ENCODE measurements at regions not wholly inside any gene's neighbourhood (a gene's known extent, or its start where the extent isn't known, plus 50 kb on each side); places are given as distances from the start of the nearest gene placed in this dataset.
"Not testable (repeated sequence)": the region's sequence is repeated elsewhere in the genome, so short reads cannot be mapped to it uniquely, and the experiment has no call there.

DNA sequence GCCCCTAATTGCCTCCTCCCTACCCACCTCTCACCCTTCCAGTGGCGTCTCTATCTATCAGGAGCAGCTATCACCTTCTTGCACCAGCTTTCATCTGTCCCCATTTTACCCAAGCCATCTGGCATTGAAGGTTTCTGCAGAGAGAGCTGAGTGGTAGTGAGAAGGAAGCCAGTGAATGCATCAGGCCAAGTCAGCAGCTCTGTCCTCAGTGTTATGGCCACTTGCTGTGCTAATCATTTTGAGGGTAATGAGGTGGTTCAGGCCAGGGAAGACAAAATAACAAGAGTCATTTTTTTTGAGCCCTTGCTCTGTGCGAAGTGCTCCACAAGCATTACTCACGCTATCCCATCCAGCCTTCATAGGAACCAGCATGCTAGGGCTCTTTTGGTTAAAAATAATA is 164.7 kb downstream of the SUDS3 start:
- Histone ChIP-seq H3K4me1 (ENCODE audit: insufficient read depth, low read length, poor library complexity, severe bottlenecking) (no peaks in the 10 kb centered on the region), H3K9me3 (ENCODE audit: insufficient read depth, low read depth, low read length) (peaks cover 4% of the 10 kb centered on the region; the same call in 1 of the 2 replicates), H3K27me3 (ENCODE audit: insufficient read depth, low read length, poor library complexity, severe bottlenecking) (no peaks in the 10 kb centered on the region), H3K4me2 (ENCODE audit: low read depth, low read length, poor library complexity, severe bottlenecking) (no peak overlapping the region), H3K79me2 (ENCODE audit: insufficient read depth, low read length) (no peaks in the 10 kb centered on the region), H3K4me3 (ENCODE audit: low read length, poor library complexity, severe bottlenecking) (no peak overlapping the region), H3K36me3 (ENCODE audit: insufficient read depth, low read length) (no peaks in the 10 kb centered on the region), H3K9me2 (replicated peaks; ENCODE audit: low read depth, low read length) (no peaks in the 10 kb centered on the region), H4K20me1 (ENCODE audit: insufficient read depth, low read length, poor library complexity, severe bottlenecking) (no peaks in the 10 kb centered on the region), H3F3A (ENCODE audit: low read depth) (no peaks in the 10 kb centered on the region), H2AFZ (ENCODE audit: low read length) (no peak overlapping the region), H3K9ac (ENCODE audit: low read depth, low read length, poor library complexity, severe bottlenecking) (no peak overlapping the region)
- no peak for TF ChIP-seq EZH2phosphoT487 (IDR thresholded peaks at IDR 0.05; ENCODE audit: borderline replicate concordance)
- no peak for TF ChIP-seq CTCF (conservative IDR thresholded peaks at IDR 0.05; ENCODE audit: low read length)

- Histone ChIP-seq H4K20me1 (ENCODE audit: insufficient read depth, low read length, poor library complexity, severe bottlenecking) (no peaks in the 10 kb centered on the region), H3K27me3 (ENCODE audit: insufficient read depth, low read length, poor library complexity, severe bottlenecking) (no peaks in the 10 kb centered on the region), H2AFZ (ENCODE audit: low read length) (no peak overlapping the region), H3K9me3 (ENCODE audit: insufficient read depth, low read depth, low read length) (peaks cover 4% of the 10 kb centered on the region; the same call in 1 of the 2 replicates), H3K4me3 (ENCODE audit: low read length, poor library complexity, severe bottlenecking) (no peak overlapping the region), H3K9ac (ENCODE audit: low read depth, low read length, poor library complexity, severe bottlenecking) (no peak overlapping the region), H3K9me2 (replicated peaks; ENCODE audit: low read depth, low read length) (no peaks in the 10 kb centered on the region), H3K4me2 (ENCODE audit: low read depth, low read length, poor library complexity, severe bottlenecking) (no peak overlapping the region), H3K79me2 (ENCODE audit: insufficient read depth, low read length) (no peaks in the 10 kb centered on the region), H3K36me3 (ENCODE audit: insufficient read depth, low read length) (no peaks in the 10 kb centered on the region), H3K4me1 (ENCODE audit: insufficient read depth, low read length, poor library complexity, severe bottlenecking) (no peaks in the 10 kb centered on the region), H3F3A (ENCODE audit: low read depth) (no peaks in the 10 kb centered on the region)
- TF ChIP-seq EZH2phosphoT487 (IDR thresholded peaks at IDR 0.05; ENCODE audit: borderline replicate concordance) (no peak), CTCF (conservative IDR thresholded peaks at IDR 0.05; ENCODE audit: low read length) (no peak)
These were observed 165.6 kb downstream of the SUDS3 start for GRCh38 chr12:118541934-118542333.

DNA sequence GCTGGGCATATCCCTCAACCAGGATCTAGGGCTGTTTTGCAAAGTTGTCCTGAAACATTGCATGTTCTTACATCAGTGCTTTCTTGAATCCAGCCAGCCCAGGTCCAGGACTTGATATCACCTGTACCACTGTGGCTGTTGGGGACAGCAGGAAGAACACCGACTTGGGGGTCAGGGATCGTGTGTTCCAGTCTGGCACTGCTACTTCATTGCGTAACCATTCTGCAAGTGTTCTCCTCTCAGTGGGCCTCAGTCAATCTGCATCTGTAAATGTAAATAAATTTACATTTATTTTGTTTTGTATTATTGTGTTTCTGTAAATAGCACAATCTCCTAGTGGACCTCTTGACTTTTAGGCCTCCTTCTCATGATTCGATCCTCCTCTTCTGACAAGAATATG is 167.3 kb downstream of the SUDS3 start:
- Histone ChIP-seq H3K36me3 (ENCODE audit: insufficient read depth, low read length) (no peaks in the 10 kb centered on the region), H3K9me3 (ENCODE audit: insufficient read depth, low read depth, low read length) (peaks cover 4% of the 10 kb centered on the region; the same call in 1 of the 2 replicates), H3K4me1 (ENCODE audit: insufficient read depth, low read length, poor library complexity, severe bottlenecking) (no peaks in the 10 kb centered on the region), H3K4me3 (ENCODE audit: low read length, poor library complexity, severe bottlenecking) (no peak overlapping the region), H3K9ac (ENCODE audit: low read depth, low read length, poor library complexity, severe bottlenecking) (no peak overlapping the region), H2AFZ (ENCODE audit: low read length) (no peak overlapping the region), H3K27me3 (ENCODE audit: insufficient read depth, low read length, poor library complexity, severe bottlenecking) (no peaks in the 10 kb centered on the region), H3K79me2 (ENCODE audit: insufficient read depth, low read length) (no peaks in the 10 kb centered on the region), H4K20me1 (ENCODE audit: insufficient read depth, low read length, poor library complexity, severe bottlenecking) (no peaks in the 10 kb centered on the region), H3F3A (ENCODE audit: low read depth) (no peaks in the 10 kb centered on the region), H3K9me2 (replicated peaks; ENCODE audit: low read depth, low read length) (no peaks in the 10 kb centered on the region), H3K4me2 (ENCODE audit: low read depth, low read length, poor library complexity, severe bottlenecking) (no peak overlapping the region)
- no peak for TF ChIP-seq EZH2phosphoT487 (IDR thresholded peaks at IDR 0.05; ENCODE audit: borderline replicate concordance)

DNA sequence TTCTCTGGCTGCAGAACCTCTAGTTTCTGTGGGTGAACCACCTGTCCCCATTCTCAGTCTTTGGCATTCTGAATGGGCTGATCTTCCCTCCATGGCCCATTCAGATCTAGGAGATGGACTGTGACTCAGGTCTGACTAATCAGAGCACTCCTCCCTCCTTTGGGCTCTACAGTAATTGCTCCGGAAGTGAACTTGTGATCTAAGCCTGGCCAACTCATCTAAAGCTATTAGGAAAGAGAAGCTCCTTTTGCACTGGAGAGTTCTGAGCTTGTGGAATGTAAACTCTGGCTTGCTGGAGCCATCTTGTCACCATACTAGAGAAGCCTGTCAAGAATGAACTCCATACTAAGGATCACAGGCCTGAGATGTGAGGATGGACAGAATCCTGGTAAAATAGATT is 168.2 kb downstream of the SUDS3 start:
- H3K9me3 ChIP-seq (ENCODE audit: insufficient read depth, low read depth, low read length), result peaks cover under 1% of the 10 kb centered on the region; the same call in 1 of the 2 replicates
- no peak overlapping the region for H3K9ac ChIP-seq (ENCODE audit: low read depth, low read length, poor library complexity, severe bottlenecking)
- no peak overlapping the region for H3K4me3 ChIP-seq (ENCODE audit: low read length, poor library complexity, severe bottlenecking)
- no peaks in the 10 kb centered on the region for H3K27me3 ChIP-seq (ENCODE audit: insufficient read depth, low read length, poor library complexity, severe bottlenecking)
- no peaks in the 10 kb centered on the region for H3K9me2 ChIP-seq (replicated peaks; ENCODE audit: low read depth, low read length)
- H3F3A ChIP-seq (ENCODE audit: low read depth), result no peaks in the 10 kb centered on the region
- no peaks in the 10 kb centered on the region for H4K20me1 ChIP-seq (ENCODE audit: insufficient read depth, low read length, poor library complexity, severe bottlenecking)
- H3K79me2 ChIP-seq (ENCODE audit: insufficient read depth, low read length), result no peaks in the 10 kb centered on the region
- H2AFZ ChIP-seq (ENCODE audit: low read length), result no peak overlapping the region
- H3K4me2 ChIP-seq (ENCODE audit: low read depth, low read length, poor library complexity, severe bottlenecking), result no peak overlapping the region
- H3K4me1 ChIP-seq (ENCODE audit: insufficient read depth, low read length, poor library complexity, severe bottlenecking), result no peaks in the 10 kb centered on the region
- no peak for TF ChIP-seq EZH2phosphoT487 (IDR thresholded peaks at IDR 0.05; ENCODE audit: borderline replicate concordance)
- no peak for TF ChIP-seq CTCF (conservative IDR thresholded peaks at IDR 0.05; ENCODE audit: low read length)
- no peaks in the 10 kb centered on the region for H3K36me3 ChIP-seq (ENCODE audit: insufficient read depth, low read length)

DNA sequence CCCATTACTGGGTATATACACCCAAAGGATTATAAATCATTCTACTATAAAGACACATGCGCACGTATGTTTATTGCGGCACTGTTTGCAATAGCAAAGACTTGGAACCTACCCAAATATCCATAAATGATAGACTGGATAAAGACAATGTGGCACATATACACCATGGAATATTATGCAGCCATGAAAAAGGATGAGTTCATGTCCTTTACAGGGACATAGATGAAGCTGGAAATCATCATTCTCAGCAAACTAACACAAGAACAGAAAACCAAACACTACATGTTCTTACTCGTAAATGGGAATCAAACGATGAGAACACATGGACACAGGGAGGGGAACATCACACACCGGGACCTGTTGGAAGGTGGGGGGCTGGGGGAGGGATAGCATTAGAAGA is 171.3 kb downstream of the SUDS3 start:
- H3F3A ChIP-seq (ENCODE audit: low read depth); H3K4me2 ChIP-seq (ENCODE audit: low read depth, low read length, poor library complexity, severe bottlenecking); H3K27me3 ChIP-seq (ENCODE audit: insufficient read depth, low read length, poor library complexity, severe bottlenecking); H2AFZ ChIP-seq (ENCODE audit: low read length); H3K36me3 ChIP-seq (ENCODE audit: insufficient read depth, low read length); H3K79me2 ChIP-seq (ENCODE audit: insufficient read depth, low read length); H3K9me3 ChIP-seq (ENCODE audit: insufficient read depth, low read depth, low read length); H3K9me2 ChIP-seq (replicated peaks; ENCODE audit: low read depth, low read length); H3K4me1 ChIP-seq (ENCODE audit: insufficient read depth, low read length, poor library complexity, severe bottlenecking); H3K9ac ChIP-seq (ENCODE audit: low read depth, low read length, poor library complexity, severe bottlenecking); H4K20me1 ChIP-seq (ENCODE audit: insufficient read depth, low read length, poor library complexity, severe bottlenecking); H3K4me3 ChIP-seq (ENCODE audit: low read length, poor library complexity, severe bottlenecking): not testable (repeated sequence)
